NCI-H128 (cell line): ENCODE measurements at regions not wholly inside any gene's neighbourhood (a gene's known extent, or its start where the extent isn't known, plus 50 kb on each side); places are given as distances from the start of the nearest gene placed in this dataset.

Source experiments
- DNase-seq: peaks from one replicate; lab custom pipeline; 2025; ENCODE audit not compliant: unreplicated experiment; lab: John Stamatoyannopoulos, UW

- no peak for DNase-seq
Measured at GRCh38 chr11:70735976-70736375, 337.6 kb downstream of the CTTN start.

DNA sequence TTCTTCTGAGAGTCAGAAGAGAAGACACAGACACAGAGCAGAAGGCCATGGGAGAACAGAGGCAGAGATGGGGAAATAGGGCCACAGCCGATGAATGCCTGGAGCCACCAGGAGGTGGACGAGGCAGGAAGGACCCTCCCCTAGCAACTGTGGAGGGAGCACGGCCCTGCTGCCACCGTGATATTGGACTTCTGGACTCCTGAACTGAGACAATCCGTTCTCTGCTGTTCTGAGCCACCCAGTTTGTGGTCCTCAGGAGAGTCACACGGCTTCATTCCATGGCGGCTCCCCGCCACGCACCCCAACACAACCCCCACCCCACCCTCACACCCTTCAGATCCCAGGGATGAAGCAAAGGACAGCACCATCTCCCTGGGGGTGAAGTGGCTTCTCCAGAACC, 338.1 kb downstream of the CTTN start:
- DNase-seq: no peak

DNA sequence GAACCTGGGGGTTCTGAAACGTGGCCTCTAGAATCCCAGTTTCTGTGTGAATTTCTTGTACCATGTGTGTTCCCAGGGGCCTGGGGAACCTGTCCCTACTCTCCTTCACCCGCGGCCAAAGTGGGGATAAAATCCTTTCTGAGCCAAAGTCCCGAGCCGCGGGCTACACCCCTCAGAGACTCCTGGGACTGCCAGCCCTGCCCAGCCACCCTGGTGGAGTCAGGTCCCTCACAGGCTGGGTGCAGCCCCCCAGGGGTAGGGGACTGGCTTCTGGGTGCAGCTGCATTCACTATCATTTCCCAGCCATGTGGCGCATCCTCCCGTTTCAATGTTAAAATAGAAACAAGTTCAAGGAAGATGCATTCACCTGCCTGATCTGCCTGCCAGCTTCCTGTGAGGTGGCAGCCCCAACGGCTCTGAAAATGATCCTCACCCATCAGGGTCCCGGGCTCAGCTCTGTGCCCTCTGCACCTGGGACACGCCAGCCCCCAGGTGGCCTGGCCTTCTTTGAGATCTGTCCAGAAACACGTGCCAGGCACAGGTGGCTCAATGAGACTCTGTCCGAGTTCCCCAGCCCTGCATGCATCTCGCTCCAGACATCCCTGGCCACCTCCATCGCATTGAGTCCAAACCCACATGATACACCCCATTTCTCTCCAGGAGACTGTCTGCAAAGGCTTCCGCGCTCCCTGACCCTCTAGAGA, 338.8 kb downstream of the CTTN start:
- no peak for DNase-seq

GRCh38 chr11:70737816-70738630, 339.7 kb downstream of the CTTN start:
- DNase-seq: no peak

- no peak for DNase-seq
Measured at GRCh38 chr11:70738661-70739060, 340.3 kb downstream of the CTTN start.

GRCh38 chr11:70739091-70739490, 340.8 kb downstream of the CTTN start:
- no peak for DNase-seq

DNA sequence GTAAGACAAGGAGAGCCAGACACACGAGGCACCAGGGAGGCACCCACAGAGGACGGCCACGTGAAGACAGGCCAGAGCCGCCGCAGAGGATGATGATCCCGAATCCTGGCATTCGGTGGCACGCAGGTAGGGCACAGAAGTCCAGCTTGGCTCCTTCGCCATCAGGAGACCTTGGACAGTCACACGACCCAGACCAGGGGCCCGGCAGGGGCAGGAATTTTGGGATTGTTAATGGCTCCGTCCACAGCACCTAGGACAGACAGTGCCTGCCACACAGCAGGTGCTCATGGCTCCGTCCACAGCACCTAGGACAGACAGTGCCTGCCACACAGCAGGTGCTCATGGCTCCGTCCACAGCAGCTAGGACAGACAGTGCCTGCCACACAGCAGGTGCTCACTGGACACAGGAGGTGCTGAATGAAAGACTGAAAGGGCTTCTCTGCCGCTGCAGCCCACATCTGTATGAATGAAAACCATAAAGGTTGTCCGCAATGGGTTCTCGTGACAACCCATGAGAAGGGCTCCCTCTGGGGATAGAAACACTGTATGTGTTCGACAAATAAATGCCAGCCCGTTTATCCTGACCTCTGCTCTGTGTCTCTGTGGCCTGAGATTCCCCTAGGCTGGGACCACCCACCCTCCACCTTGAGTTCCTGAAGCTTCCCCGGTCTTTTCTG, 341.6 kb downstream of the CTTN start:
- no peak for DNase-seq

GRCh38 chr11:70740488-70740851, 342.1 kb downstream of the CTTN start:
- no peak for DNase-seq

DNA sequence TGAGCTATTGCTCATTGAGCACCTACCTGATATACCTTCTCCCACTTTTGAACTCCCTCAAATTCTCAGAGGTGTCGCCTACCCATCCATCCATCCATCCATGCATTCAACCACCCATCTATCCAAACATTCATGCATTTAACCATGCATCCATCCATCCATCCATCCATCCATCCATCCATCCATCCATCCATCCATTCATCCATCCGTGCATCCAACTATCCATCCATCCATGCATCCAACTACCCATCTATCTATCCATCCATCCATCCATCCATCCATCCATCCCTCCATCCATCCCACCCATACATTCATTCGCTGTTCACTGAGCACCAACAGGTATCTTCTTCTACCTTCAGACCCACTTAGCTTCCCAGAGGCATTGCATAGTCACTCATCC, 342.8 kb downstream of the CTTN start:
- DNase-seq: no peak

- no peak for DNase-seq
Measured at GRCh38 chr11:70742553-70743291, 344.4 kb downstream of the CTTN start.

DNA sequence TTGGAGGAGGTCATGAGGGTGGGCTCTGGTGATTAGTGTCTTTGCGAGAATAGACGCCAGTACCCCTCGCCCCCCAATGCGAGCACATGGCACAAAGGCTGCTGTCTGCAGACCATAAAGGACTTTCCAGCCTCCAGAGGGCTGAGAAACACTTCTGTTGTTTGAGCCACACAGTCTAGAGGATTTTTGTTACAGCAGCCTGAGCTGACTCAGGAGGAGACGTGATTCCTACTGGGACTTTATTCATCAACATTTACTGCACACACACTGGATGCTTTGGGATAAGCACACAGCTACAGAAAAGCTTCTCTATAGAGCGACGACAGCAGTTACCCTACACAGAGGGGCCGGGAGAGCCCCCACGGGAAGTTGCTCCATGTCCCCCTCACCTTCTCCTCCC, 345.0 kb downstream of the CTTN start:
- DNase-seq: no peak

DNA sequence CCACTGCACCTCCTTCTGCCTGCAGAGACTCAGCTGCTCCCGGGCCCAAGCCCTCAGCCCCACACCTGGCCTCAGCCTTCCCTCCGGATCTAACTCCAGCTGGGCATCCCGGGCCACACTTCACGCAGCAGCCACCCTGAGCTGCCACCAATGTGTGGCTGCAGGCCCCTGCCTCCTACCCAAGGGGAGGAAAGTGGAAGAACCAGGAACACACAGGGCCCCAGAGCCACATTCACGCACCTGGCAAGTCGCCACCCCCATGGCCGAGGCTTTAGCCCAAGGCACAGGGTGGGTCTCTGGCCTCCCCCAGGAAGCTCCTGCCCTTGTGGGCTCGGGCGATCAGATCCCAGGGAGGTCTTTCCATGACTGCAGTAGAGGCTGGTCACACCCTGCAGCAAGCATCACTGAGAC, 345.6 kb downstream of the CTTN start:
- no peak for DNase-seq

GRCh38 chr11:70744396-70745185, 346.3 kb downstream of the CTTN start:
- no peak for DNase-seq

DNA sequence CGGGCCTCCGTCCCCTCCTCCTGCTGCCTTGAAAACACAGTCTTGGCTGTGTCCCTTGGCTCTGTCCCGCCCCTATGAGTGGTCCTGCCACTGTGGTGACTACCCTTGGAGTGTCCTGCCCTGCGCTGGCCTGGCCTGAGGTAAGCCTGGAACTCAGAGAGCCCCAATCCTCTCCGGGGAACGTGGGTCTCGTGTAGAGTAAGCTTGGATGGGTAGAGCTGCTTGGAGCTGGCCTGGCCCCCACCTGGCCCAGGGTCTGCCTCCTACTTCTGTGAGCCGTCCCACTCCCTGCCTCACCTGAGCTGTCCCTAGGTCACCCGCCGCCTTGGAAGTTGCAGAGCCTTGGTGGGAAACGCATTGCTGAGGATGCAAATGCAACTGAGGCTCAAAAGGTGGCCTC, 347.1 kb downstream of the CTTN start:
- no peak for DNase-seq

DNA sequence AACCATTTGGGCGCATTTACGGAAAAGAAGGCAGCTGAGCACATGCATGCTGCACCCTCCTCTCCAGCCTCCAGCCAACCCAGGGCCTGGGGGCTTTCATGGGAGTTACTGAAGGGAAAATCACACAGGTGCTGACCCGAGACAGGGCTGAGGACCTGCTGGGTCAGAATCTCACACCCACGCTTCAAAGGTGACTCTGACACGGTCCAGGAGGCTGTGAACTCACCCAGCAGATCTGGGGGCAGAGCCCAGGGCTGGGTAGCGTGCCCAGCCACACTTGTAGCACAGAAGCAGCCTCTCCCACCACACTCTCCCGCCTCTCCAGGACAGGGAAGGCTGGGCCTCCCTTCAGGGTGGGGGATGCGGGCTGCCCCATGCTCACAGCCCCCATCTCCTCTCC, 347.6 kb downstream of the CTTN start:
- DNase-seq: no peak

- no peak for DNase-seq
Measured at GRCh38 chr11:70746351-70746750, 348.0 kb downstream of the CTTN start.

GRCh38 chr11:70747285-70747684, 349.0 kb downstream of the CTTN start:
- no peak for DNase-seq

- no peak for DNase-seq
Measured at GRCh38 chr11:70747921-70748320, 349.6 kb downstream of the CTTN start.

GRCh38 chr11:70751142-70751734, 352.9 kb downstream of the CTTN start:
- DNase-seq: no peak
